MM.1S (cell line): ENCODE measurements at regions not wholly inside any gene's neighbourhood (a gene's known extent, or its start where the extent isn't known, plus 50 kb on each side); places are given as distances from the start of the nearest gene placed in this dataset.

Experiments
- DNase-seq: peaks from one replicate; pipeline ENCODE4 v3.0.0-alpha.2; 2015
- H2AFZ ChIP-seq: fragments of 300-600 bp; sonication (generic); 2 replicates; pipeline ENCODE4 v1.6.0; 2016; ENCODE audit warnings: antibody characterized with exemption, low read length
- H3F3A ChIP-seq: fragments of 300-600 bp; sonication (generic); 2 replicates; pipeline ENCODE4 v1.6.1; 2016; ENCODE audit warnings: mild to moderate bottlenecking, antibody characterized with exemption, low read length, moderate library complexity, mixed read lengths; ENCODE audit not compliant: insufficient read depth
- H3K27ac ChIP-seq: fragments of 300-600 bp; sonication (generic); 2 replicates; pipeline ENCODE4 v1.5.1; 2016; ENCODE audit warnings: mild to moderate bottlenecking, low read length
- H3K27me3 ChIP-seq: fragments of 300-600 bp; sonication (generic); replicated peaks from 2 replicates; pipeline ENCODE4 v1.6.0; 2016; ENCODE audit warnings: low read length; ENCODE audit not compliant: insufficient read depth
- H3K36me3 ChIP-seq: fragments of 300-600 bp; sonication (generic); replicated peaks from 2 replicates; pipeline ENCODE4 v1.6.1; 2016; ENCODE audit warnings: mild to moderate bottlenecking, low read length, mixed read lengths; ENCODE audit not compliant: insufficient read depth
- H3K4me1 ChIP-seq: fragments of 300-600 bp; sonication (generic); 2 replicates; pipeline ENCODE4 v1.6.1; 2016; ENCODE audit warnings: low read length, mixed read lengths
- H3K4me2 ChIP-seq: fragments of 300-600 bp; sonication (generic); 2 replicates; pipeline ENCODE4 v1.6.0; 2016; ENCODE audit warnings: low read depth, low read length
- H3K4me3 ChIP-seq: fragments of 300-600 bp; sonication (generic); 2 replicates; pipeline ENCODE4 v1.5.1; 2016; ENCODE audit warnings: low read length, mixed read lengths
- H3K79me2 ChIP-seq: fragments of 300-600 bp; sonication (generic); 2 replicates; pipeline ENCODE4 v1.6.1; 2016; ENCODE audit warnings: mixed run types, low read length, mixed read lengths
- H3K9ac ChIP-seq: fragments of 300-600 bp; sonication (generic); 2 replicates; pipeline ENCODE4 v1.6.1; 2016; ENCODE audit warnings: low read length, mixed read lengths
- H3K9me2 ChIP-seq: fragments of 300-600 bp; sonication (generic); replicated peaks from 2 replicates; pipeline ENCODE4 v1.6.1; 2016; ENCODE audit warnings: mild to moderate bottlenecking, low read length, mixed read lengths; ENCODE audit not compliant: insufficient read depth
- H3K9me3 ChIP-seq: fragments of 300-600 bp; sonication (generic); replicated peaks from 2 replicates; pipeline ENCODE4 v1.6.1; 2016; ENCODE audit warnings: mild to moderate bottlenecking, low read length, mixed read lengths; ENCODE audit not compliant: insufficient read depth
- H4K20me1 ChIP-seq: fragments of 300-600 bp; sonication (generic); 2 replicates; pipeline ENCODE4 v1.6.1; 2016; ENCODE audit warnings: mild to moderate bottlenecking, low read length, moderate library complexity, mixed read lengths; ENCODE audit not compliant: insufficient read depth
- EZH2 ChIP-seq: fragments of 300-600 bp; sonication (generic); optimal IDR thresholded peaks from 2 replicates; pipeline ENCODE3; 2017; ENCODE audit warnings: low read depth, mild to moderate bottlenecking, antibody characterized with exemption, low read length, mixed read lengths
- EZH2phosphoT487 ChIP-seq: fragments of 300-600 bp; sonication (generic); IDR thresholded peaks from 2 replicates; pipeline ENCODE4 v1.6.1; 2018; ENCODE audit warnings: antibody characterized with exemption, low read length
- TF ChIP-seq, protein P1 (sequence below): fragments of 300-600 bp; sonication (generic); IDR thresholded peaks from 2 replicates; pipeline ENCODE4 v1.5.1; 2016; ENCODE audit warnings: antibody characterized with exemption, low read length, mixed read lengths

DNA sequence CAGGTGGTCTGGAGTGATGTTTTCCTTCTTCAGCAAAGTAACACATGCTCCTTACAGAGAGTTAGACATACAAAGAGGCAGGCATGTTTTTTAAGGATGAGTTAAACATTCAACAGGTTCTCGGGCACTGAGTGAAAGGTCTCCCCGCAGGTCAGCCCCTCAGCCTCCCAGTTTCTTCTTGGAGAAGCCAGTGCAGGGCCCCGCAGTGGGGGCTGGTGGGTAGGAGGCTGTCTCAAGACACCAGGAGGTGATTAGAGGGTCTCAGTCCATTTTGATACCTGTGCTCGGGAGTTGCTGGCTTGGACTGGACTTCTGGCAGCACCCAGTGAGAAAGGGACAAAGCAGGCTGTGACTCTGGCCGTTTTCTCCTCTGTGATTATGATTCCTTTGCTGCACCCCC lies 78.6 kb upstream of the ZNF479 start:
- H3K4me2 ChIP-seq, result no peak overlapping the region
- H3K9me3 ChIP-seq, result no peaks in the 10 kb centered on the region
- no peaks in the 10 kb centered on the region for H3K79me2 ChIP-seq
- no peaks in the 10 kb centered on the region for H3F3A ChIP-seq
- no peak overlapping the region for H3K27ac ChIP-seq
- H3K27me3 ChIP-seq, result no peaks in the 10 kb centered on the region
- H3K4me3 ChIP-seq, result no peak overlapping the region
- no peak for DNase-seq
- no peaks in the 10 kb centered on the region for H3K4me1 ChIP-seq
- no peaks in the 10 kb centered on the region for H4K20me1 ChIP-seq
- H3K36me3 ChIP-seq, result no peaks in the 10 kb centered on the region
- TF ChIP-seq, protein P1, sequence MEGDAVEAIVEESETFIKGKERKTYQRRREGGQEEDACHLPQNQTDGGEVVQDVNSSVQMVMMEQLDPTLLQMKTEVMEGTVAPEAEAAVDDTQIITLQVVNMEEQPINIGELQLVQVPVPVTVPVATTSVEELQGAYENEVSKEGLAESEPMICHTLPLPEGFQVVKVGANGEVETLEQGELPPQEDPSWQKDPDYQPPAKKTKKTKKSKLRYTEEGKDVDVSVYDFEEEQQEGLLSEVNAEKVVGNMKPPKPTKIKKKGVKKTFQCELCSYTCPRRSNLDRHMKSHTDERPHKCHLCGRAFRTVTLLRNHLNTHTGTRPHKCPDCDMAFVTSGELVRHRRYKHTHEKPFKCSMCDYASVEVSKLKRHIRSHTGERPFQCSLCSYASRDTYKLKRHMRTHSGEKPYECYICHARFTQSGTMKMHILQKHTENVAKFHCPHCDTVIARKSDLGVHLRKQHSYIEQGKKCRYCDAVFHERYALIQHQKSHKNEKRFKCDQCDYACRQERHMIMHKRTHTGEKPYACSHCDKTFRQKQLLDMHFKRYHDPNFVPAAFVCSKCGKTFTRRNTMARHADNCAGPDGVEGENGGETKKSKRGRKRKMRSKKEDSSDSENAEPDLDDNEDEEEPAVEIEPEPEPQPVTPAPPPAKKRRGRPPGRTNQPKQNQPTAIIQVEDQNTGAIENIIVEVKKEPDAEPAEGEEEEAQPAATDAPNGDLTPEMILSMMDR, result no peak
- TF ChIP-seq EZH2 (no peak), EZH2phosphoT487 (no peak)
- H2AFZ ChIP-seq, result no peak overlapping the region
- no peaks in the 10 kb centered on the region for H3K9me2 ChIP-seq
- no peak overlapping the region for H3K9ac ChIP-seq

- no peaks in the 10 kb centered on the region for H3K9me3 ChIP-seq
These were observed 79.3 kb upstream of the ZNF479 start for GRCh38 chr7:57211428-57212100.

DNA sequence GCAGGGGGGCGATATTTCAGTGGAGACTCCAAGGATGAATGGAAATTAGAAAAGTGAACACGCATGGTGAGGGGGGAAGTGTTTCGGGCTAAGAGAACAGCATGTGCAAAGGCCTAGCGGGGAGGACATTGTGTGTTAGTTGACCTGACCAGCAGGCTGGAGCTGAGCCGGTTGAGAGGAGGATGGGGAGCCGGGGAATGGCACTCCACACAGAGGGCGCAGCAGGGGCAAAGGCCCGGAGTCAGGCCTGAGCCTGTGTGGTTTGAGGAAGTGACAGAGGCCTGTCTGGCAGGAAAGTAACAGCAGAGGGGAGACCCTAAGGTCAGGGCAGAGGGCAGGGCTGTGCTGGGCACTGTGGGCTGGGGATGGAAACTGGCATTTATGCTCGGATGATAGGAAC lies 83.2 kb upstream of the ZNF479 start:
- no peaks in the 10 kb centered on the region for H4K20me1 ChIP-seq
- no peaks in the 10 kb centered on the region for H3K27me3 ChIP-seq
- H2AFZ ChIP-seq, result no peak overlapping the region
- no peak overlapping the region for H3K27ac ChIP-seq
- no peak for DNase-seq
- H3K36me3 ChIP-seq, result no peaks in the 10 kb centered on the region
- H3K9me3 ChIP-seq, result no peaks in the 10 kb centered on the region
- TF ChIP-seq EZH2, result no peak
- TF ChIP-seq, protein P1, result no peak
- no peak for TF ChIP-seq EZH2phosphoT487
- no peaks in the 10 kb centered on the region for H3K4me1 ChIP-seq
- H3F3A ChIP-seq, result no peaks in the 10 kb centered on the region
- H3K4me3 ChIP-seq, result no peak overlapping the region
- no peak overlapping the region for H3K9ac ChIP-seq
- no peaks in the 10 kb centered on the region for H3K9me2 ChIP-seq
- H3K79me2 ChIP-seq, result no peaks in the 10 kb centered on the region
- no peak overlapping the region for H3K4me2 ChIP-seq

More at GRCh38 chr7:57211428-57212100, 79.3 kb upstream of the ZNF479 start:
- Histone ChIP-seq H3K9ac (no peak overlapping the region), H2AFZ (no peak overlapping the region), H3K4me3 (no peak overlapping the region), H4K20me1 (no peaks in the 10 kb centered on the region), H3F3A (no peaks in the 10 kb centered on the region), H3K27me3 (no peaks in the 10 kb centered on the region), H3K27ac (no peak overlapping the region), H3K4me2 (no peak overlapping the region), H3K9me2 (no peaks in the 10 kb centered on the region), H3K36me3 (no peaks in the 10 kb centered on the region), H3K4me1 (no peaks in the 10 kb centered on the region), H3K79me2 (no peaks in the 10 kb centered on the region)
- TF ChIP-seq EZH2phosphoT487 (no peak), EZH2 (no peak)
- TF ChIP-seq, protein P1, result no peak
- no peak for DNase-seq
